ENCODE measurements at regions not wholly inside any gene's neighbourhood (a gene's known extent, or its start where the extent isn't known, plus 50 kb on each side); places are given as distances from the start of the nearest gene placed in this dataset.
"Not testable (repeated sequence)": the region's sequence is repeated elsewhere in the genome, so short reads cannot be mapped to it uniquely, and the experiment has no call there.

DNA sequence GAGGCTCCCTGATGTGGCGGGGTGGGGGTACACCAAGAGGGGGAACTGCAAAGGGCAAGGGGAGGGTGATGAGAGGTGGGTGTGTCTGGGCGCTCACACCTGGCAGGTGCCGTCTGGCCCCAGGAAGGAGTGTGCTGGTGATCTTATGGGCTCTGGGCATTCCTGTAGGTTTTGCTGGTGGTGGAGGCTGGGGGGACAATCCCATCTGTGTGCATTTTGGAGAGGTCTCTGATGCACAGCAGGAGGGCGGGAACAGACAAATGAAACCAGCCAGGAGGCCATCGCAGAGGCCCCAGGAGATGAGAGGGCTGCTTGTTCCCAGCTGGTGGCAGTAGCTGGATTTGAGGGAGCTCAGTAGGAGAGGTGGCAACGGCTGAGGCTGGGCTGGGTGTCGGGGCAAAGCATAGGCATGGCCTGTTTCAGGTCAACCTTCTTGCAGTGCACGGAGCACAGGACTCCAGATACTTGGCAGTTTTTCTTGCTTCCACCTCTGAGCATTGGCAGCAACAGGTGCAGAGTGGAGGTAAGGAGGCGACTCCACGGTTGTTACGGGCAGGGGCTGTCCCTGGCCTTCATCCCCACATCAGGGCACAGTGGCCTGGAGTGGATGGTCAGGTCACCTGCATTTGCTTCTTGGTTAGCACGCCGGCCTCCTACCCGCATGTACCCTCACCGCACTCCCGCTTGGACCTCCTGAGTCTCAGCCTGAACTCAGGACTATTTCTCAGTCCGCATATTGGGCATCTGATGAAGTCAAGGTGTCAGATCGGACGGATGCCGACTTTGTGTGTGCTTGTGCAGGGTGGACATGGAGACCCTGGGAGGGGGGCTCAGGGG lies 194.2 kb upstream of the HDAC4 start:
- DNase-seq, result no peak

DNA sequence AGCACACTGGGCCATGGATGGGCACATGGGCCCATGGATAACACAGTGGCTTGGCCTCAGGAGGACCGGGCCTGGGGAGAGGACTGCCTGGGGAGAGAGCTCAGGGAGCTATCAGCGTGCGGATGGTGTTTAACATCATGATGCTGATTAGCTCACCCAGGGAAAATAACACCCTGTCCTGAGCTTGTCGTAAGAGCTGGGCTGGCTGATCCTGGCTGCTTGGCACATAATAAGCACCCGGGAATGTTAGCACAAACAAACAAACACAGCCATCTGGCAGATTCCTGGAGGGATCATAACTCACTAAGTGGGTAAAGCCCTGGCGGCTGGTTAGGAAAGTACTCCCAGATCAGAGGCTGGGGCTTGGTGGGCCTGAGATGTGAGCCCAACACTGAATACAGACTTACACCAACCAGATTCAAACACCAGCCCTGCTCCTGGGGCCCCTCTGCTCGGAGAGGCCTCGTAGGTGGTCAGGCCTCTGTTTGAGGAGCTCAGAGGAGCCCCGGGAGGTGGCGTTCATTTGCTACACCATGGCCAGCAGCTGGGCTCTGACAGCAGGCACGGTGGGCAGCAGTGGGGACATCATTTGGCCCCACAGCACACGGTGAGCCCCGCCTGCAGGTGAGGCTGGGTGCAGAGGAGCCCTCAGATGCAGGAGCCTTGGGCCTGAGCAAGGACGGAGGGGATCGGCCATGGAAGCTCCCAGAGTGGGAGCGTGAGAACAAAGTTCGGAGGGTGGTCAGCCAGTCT lies 193.4 kb upstream of the HDAC4 start:
- DNase-seq, result no peak

DNA sequence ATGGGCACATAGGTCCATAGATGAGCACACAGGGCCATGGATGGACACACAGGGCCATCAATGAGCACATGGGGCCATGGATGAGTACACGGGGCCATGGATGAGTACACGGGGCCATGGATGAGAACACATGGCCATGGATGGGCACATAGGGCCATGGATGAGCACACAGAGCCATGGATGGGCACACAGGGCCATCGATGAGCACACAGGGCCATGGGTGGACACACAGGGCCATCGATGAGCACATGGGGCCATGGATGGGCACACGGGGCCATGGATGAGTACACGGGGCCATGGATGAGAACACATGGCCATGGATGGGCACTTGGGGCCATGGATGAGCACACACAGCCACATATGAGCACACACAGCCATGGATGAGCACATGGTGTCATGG lies 192.6 kb upstream of the HDAC4 start:
- no peak for DNase-seq

DNA sequence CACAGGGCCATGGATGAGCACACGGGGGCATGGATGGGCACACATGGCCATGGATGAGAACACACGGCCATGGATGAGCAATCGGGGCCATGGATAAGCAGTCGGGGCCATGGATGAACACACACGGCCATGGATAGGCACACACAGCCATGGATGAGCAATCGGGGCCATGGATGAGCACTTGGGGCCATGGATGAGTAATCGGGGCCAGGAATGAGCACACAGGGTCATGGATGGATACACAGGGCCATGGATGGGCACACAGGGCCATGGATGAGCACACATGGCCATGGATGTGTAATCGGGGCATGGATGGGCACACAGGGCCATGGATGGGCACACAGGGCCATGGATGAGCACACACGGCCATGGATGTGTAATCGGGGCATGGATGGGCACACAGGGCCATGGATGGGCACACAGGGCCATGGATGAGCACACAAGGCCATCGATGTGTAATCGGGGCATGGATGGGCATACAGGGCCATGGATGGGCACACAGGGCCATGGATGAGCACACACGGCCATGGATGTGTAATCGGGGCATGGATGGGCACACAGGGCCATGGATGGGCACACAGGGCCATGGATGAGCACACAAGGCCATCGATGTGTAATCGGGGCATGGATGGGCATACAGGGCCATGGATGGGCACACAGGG lies 191.9 kb upstream of the HDAC4 start:
- DNase-seq, result not testable (repeated sequence)

DNA sequence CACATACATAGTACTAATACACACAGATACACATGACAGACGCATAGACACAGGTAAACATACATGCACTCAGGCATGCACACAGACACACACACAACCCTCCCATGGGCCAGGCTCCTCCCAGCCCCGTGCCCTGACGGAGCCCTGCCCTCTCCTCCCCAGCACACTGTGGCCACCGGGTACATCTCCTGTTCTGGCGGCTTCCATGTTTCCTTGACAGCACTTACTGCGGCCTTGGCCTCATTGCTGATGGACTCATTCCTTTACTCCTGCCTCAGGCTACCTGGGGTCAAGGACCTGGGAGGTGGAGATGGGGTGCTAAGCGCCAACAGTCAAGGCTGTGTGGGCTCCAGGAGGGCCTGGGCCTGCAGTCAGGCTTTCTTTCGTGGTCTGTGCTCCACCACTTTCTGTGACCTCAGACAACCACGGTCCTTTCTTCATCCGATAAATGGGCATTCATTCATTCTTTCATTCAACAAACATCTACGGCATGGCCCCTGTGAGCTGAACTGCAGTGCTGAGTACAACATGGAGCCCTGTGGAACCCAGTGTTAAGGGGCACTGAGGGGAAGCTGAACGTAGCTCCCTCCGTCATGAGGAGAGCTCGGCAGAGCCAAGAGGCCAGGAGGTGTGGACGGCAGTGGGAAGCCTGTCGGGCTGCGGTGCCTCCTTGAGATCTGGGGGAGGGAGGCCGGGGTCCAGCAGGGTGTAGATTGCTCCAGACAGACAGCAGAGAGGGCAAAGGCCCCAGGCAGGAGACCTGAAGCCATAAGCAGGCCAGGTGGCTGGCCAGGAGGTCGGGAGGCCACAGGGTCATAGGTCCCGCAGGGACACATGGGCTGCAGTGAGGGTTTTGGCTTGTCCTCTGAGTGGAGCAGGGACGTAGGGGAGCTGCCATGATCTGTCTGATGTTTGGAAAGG lies 190.4 kb upstream of the HDAC4 start:
- DNase-seq, result no peak

DNA sequence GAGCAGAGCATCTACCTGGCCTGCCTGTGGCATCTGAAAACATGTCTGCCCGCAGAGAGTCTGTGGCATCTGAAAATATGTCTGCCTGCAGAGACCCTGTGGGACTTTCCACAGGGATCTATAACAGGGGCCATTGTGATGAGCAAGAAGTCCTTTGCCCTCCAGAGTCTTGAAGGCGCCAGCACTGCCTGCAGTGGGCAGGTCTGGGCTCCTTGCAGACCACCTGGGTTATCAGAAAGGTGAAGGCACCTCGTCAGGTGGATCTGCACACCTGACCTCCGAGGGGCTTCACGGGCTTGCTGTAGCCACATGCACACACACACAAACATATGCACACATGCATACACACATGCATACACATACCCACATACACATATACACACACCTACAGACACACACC lies 189.5 kb upstream of the HDAC4 start:
- no peak for DNase-seq

DNA sequence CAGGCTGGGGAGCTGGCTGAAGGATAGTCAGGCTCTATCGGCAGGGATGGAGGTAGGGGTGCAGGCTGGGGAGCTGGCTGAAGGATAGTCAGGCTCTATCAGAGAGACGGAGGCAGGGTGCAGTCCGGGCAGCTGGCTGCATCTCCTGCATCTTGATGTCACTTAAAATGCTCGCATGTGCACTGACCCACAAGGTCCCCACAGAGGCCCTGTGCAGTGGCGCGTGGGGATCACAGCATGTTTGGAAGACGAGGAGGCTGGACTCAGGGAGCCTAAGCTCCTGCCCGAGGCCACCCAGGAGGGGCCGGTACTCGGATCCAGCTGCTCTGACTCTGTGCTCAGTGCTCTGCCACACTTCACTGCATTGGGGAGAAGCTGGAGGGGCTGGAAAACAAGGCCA lies 189.0 kb upstream of the HDAC4 start:
- DNase-seq, result no peak

DNA sequence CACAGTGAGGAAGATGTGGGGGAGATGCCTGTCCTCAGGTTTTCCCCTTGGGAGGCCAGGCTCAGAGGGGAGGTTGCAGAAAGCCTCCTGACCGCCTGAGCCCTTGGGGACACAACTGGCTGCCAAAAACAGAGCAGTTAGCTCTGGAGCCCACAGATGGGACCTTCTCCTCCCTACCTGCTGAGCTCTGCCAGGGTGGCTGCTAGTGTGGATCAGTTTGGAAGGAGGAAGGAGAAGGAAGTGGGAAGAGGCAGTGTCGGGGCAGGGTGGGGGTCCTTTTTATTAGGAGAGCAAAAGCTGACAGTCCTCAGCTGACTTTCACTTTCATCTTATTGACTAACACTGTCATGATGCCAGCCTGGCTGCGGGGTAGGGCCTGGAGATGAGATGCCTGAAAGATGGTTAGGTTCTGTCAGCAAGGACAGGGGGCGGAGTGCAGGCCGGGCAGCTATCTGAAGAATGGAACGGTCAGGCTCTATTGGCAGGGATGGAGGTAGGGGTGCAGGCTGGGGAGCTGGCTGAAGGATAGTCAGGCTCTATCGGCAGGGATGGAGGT lies 188.5 kb upstream of the HDAC4 start:
- DNase-seq, result no peak

DNA sequence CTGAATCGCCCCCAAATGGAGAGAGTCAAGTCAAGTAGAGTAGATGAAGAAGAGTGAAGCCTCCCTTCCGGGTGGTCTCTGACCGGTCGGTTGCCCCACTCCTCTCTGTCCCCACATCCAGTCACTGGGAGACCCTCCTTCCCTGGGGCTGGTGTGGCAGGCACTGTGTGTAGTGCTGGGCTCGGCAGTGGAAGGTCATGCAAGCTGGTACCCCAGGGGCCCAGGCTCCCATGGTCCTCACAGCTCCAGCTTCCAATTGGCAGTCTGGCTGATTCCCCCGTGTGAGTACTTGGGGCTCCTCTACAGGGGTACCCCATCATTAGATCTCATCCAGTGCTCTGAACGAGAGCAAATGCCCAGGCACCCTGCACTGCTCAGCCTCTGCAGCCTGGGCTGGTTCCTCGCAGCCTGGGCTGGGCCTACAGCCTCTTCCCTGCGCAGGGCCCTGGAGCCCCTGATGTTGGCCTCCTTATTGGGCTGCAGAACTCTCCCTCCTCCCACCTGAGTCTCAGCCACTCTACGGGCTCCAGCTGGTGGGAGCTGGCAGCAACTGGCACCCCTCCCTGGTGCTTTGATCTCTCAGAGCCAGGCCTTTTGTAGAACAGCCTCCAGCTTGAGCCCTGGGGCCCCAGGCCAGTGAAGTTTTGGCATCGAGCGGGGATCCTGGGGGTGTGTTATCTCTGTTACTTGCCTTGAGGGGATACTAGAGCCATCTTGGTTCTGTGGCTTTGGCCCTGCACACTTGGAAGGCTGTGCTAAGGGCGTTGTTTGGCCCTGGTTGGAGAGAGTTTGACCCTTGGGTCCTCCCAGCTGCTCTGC lies 187.8 kb upstream of the HDAC4 start:
- no peak for DNase-seq

DNA sequence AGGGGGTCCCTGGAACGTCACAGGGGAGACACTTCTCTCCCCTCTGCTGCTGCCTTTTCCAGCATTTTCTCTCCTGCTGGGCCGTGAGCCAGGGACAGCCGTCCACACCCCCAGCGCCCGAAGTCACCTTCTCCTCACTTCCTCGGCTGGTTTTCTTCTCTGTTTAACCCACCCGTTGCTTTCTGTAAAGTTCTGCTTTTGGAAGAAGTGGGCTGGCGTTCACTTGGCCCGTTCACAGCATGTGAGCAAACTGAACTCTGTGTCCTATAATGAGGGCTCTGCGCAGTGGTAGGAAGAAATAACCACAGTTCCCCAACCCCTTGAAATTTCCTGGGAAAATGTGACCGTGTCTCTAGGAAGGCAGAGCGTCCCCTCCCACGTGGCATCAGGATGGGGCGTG lies 187.0 kb upstream of the HDAC4 start:
- no peak for DNase-seq

DNA sequence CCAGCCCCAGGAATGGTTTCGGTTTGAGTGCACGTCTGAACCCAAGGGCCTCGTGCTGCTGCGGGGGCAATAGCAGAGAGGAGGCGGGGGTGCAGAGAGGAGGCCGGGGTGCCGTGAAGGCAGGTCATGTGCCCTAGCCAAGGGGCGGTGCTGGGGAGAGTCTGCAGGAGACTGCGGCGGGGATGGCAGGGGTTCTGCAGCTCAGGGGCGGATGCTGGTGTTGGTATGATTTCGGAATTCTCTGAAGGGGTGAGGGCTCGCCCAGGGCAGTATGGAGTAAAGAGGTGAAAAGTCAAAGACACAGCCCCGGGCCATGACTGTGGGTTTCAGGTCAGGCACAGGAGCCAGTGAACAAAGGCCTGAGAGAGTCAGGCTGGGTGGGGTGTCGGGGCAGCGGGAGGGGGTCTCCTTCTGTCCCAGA lies 186.5 kb upstream of the HDAC4 start:
- DNase-seq, result no peak

DNA sequence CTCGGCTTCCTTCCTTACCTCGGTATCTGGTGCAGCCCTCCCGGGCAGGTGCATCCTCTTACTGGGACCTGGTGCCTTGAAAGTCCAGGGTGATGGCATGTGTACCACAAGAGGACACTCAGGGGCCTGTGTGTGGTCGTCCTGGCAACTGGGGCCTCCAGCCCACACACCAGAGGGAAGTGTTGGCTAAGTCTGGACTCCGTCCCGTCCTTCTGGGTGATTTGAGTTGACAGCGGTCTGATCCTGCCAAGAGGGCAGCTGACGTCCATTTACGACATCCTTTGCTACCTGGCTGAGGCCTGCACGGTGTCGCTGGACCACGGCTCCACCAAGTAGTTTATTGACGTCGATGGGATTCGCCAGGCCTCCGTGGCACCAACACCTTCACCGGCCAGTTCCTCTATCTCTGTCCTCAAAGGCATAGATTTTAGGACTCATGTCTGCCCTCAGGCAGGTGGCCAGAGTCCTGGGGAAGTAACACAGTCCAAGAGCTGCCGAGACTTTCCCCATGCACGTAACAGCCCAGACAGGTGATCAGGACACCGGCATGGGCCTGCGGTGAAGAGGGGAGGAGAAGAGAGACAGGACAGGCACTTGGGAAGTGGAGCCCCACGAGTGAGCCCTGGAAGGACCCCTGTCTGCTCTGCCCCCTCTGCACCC lies 186.0 kb upstream of the HDAC4 start:
- no peak for DNase-seq

DNA sequence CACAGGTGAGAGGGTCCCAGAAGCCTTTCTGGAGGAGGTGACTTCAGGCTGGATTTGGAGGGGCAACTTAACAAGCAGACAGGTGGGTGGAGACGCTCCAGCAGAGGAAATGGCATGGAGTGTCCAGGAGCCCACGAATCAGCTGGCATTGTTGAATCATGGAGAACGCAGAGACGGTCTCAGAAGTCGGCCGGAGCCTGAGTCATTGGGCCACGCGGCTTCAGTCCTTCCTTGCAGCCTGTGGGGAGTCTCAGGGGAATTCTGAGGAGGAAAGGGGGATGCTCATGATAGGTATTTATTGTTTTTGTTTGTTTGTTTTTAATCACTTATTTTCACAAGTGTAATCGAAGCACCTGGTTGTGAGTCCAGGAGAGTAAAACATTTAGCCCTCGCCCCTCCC lies 184.6 kb upstream of the HDAC4 start:
- no peak for DNase-seq

DNA sequence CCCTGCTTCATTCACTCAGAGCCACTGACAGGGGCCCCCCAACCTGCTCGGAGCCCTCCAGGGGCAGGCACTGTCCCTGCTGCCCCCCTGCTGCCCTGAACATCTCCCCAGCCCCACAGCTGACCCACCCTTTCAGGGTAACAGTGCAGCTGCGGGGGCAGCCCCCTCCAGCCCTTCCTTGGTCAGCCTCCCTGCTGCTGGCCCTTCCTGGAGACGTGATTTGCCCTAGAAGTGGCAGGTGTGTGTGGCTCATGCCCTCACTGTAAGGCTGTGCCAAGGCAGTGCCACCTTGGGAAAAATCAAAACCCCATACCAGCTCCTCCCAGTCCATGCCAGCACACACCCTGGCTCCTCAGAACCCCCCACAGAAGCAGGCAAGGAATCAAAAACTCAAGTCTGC lies 184.2 kb upstream of the HDAC4 start:
- no peak for DNase-seq

DNA sequence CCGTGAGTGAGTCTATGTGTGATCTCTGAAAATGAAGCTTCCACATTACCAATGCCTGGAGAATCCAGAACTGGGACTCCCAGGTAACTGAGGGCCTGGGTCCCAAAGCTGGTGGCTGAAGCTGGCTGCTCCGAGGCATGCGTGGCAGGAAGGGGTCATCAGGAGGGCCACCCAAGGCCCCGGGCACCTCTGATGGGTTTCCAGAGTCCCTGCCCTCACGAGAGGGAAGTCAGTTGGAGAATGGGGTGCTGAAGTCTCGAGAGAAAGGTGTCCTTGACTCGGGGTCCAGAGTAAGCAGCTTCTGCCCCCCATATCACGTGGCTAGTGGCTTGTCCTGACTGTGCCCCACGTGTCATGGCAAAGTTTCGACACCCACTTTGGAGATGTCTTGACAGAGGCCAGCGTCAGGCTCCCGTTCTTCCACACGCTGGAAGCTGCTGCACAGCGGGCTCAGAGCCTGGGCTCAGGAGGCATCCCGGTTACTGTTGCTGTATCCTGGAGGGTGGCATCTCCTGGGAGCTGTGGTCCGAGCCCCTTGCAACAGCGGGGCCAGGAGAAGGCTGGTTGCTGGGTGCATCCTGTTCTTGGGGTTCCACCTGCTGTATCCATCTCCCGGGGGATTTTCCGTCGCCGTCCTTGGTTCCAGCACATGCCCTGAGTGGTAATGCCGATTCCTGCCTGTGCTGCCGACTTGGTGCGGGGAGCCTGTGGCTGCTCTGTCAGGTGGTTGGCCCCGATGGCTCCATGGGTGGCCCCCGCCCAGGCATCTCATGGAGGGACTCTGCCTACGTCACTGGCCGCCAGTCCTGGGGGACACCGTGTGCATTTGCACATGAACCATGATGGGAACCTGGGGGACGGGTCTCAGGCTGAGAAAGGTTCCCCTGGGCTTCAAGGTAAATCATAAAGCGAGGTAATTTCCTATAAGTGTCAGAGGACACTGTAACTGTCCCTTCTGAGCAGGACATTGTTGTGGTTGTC lies 183.3 kb upstream of the HDAC4 start:
- no peak for DNase-seq

DNA sequence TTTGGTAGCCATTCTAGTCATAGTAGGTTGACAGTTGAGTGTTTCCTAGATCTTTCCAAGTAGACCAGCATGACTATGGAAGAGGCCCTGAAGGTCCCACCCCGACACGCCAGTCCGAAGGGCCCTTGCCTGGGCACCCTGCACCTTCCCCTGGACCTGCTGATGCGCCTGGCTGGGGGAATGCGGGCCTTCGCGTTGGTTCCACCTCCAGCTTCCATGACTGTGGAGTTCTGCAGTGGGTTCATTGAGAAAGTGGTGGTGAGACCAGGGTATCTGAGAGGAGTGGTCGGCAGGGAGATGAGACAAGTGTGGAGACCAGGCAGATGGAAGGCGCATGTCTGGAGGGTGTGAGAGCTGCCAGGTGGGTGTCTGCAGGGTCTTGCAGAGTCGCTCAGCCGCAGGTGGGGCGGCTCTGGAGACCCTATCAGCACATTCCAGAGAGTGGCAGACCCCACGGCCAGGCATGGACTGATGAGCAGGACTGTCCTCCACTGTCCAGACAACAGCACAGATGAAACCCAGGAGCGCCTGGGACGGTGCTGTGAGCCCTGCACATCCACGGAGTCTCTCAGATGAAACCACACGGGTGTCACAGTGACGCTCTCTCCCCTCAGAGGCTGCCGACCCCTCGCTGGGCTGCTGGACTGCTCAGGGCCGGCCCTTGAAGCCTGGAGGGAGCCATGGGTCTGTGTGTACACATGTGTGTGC lies 182.5 kb upstream of the HDAC4 start:
- no peak for DNase-seq

DNA sequence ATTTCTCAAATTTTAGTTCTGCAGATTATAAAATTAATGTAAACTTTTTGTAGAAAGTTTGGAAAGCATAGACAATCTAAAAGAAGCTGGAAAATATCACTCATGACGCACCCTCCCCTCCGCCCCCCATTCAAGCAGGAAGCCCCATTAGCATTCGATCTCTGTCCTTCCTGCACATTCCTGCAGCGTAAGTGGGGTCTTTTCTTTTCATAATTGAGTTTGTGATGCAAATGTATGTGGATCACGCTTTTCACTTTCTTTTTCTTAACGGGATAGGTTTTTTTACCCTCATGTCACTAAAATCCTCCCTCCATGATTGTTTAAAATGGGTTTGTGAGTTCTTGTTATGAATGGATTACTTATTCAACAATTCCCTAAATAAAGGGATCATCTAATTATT lies 181.7 kb upstream of the HDAC4 start:
- no peak for DNase-seq

DNA sequence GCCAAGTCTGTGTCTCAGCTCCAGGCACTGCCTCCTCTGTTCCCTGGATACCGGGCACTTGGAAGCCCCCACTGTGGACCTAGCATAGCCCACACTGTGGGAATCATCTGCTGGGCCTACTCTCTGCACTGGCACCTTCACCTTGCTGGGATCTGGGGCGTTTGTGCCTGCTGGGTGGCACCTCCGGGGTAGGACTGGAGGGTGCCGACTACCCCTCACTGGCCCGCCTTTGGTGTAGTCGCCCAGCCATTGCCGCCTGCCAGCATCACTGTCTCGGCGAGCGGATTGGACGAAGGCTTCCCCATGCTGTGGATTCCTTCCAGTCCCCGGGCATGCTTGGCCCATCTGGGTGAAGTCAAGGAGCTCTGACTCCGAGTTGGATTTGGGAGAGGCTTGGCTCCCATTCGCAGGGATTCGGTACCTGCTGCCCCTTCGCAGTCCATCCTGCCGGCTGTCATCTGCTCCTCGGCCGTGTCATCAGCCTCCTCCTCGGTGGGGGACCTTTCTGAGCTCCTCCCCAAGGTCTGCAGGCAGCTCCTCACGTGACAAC lies 180.6 kb upstream of the HDAC4 start:
- DNase-seq, result no peak

DNA sequence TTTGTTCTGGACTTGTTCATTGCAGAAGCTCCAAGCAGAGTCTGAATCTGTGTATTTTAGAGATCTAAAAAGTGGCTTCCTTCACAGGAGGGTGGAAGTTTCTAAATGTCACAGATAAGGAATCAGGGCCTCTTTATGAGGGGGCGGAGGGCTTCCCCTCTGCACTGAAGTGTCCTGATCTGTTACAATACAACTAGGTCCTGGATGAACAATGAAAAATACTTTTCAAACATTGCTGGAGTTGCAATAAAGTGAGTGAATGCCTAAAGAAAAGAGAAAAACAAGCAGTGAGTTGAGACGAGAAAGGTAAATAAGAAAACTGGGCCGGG lies 179.3 kb upstream of the HDAC4 start:
- no peak for DNase-seq
